Breast epithelium (tissue), 4 donors: ENCODE measurements at regions not wholly inside any gene's neighbourhood (a gene's known extent, or its start where the extent isn't known, plus 50 kb on each side); places are given as distances from the start of the nearest gene placed in this dataset.

ENCODE experiments used
- DNase-seq, 2 donors: peaks; one replicate each; pipeline ENCODE4 v3.0.0-alpha.2; 2019; ENCODE audit warnings: low spot score in 2 of 2
- H3K27ac ChIP-seq, 2 donors: fragments of 200-600 bp; sonication (generic) in 1 of 2; one replicate each; pipeline ENCODE4 v1.5.1; 2016 to 2019; ENCODE audit warnings: mild to moderate bottlenecking in 1 of 2
- H3K27me3 ChIP-seq, 2 donors: fragments of 200-600 bp; sonication (generic) in 1 of 2; one replicate each; pipeline versions ENCODE4 v1.5.1 to v1.6.0; 2017 to 2019; ENCODE audit warnings: control low read depth in 1 of 2, mild to moderate bottlenecking in 1 of 2
- H3K36me3 ChIP-seq: fragments of 200-600 bp; one replicate; pipeline ENCODE4 v1.5.1; 2019
- H3K4me1 ChIP-seq, 2 donors: fragments of 200-600 bp; sonication (generic); one replicate each; pipeline ENCODE4 v1.5.1; 2016 to 2019; ENCODE audit warnings: control low read depth in 1 of 2
- H3K4me3 ChIP-seq, 3 donors: fragments of 200-600 bp; sonication (generic); 1 replicate in 2 of 3; 2 replicates in 1 of 3; pipeline ENCODE4 v1.5.1; 2016 to 2019; ENCODE audit warnings: mild to moderate bottlenecking in 3 of 3, moderate library complexity in 2 of 3
- H3K9me3 ChIP-seq, 2 donors: fragments of 200-600 bp; sonication (generic) in 1 of 2; one replicate each; pipeline ENCODE4 v1.5.1; 2016 to 2019; ENCODE audit warnings: control low read depth in 1 of 2
- CTCF ChIP-seq, 3 donors: fragments of 450-650 bp; IDR thresholded peaks; one replicate each; pipeline ENCODE4 v1.5.1; 2016 to 2017; ENCODE audit warnings: antibody characterized with exemption in 3 of 3, mild to moderate bottlenecking in 3 of 3, moderate library complexity in 3 of 3
- POLR2A ChIP-seq: fragments of 450-650 bp; IDR thresholded peaks from one replicate; pipeline ENCODE4 v1.6.1; 2016; ENCODE audit warnings: antibody characterized with exemption, mild to moderate bottlenecking, moderate library complexity
- POLR2AphosphoS5 ChIP-seq, 3 donors: sonication (generic); formaldehyde crosslinking; IDR thresholded peaks; one replicate each; pipeline ENCODE4 v1.6.1; 2017; ENCODE audit warnings: antibody characterized with exemption in 3 of 3
- intact Hi-C: fragments of 100-400 bp; cut with DNase I; formaldehyde crosslinking; loops from one replicate; pipeline ENCODE4 v1.15.1; 2023; ENCODE audit warnings: low total_unique reads

- Histone ChIP-seq H3K36me3 (no peaks in the 10 kb centered on the region), H3K4me3 (no peak overlapping the region), H3K9me3 (no peaks in the 10 kb centered on the region), H3K27me3 (no peaks in the 10 kb centered on the region), H3K4me1 (no peaks in the 10 kb centered on the region), H3K27ac (peak overlapping the region in 1 of 2 donors; percentile 16)
- intact Hi-C loops = no loop called here
- TF ChIP-seq POLR2A = no peak
- TF ChIP-seq CTCF (IDR thresholded peaks at IDR 0.05) = no peak
- TF ChIP-seq POLR2AphosphoS5 (IDR thresholded peaks at IDR 0.05) = no peak
- no peak for DNase-seq
Measured at GRCh38 chr13:76523740-76524340, 362.4 kb downstream of the KCTD12 start.

GRCh38 chr13:76522083-76522755, 364.0 kb downstream of the KCTD12 start:
- H3K4me3 ChIP-seq = no peak overlapping the region
- no peaks in the 10 kb centered on the region for H3K27me3 ChIP-seq
- intact Hi-C loops = no loop called here
- no peak for TF ChIP-seq POLR2A
- no peak for TF ChIP-seq POLR2AphosphoS5 (IDR thresholded peaks at IDR 0.05)
- no peak for TF ChIP-seq CTCF (IDR thresholded peaks at IDR 0.05)
- no peak for DNase-seq
- no peak overlapping the region for H3K27ac ChIP-seq
- no peaks in the 10 kb centered on the region for H3K4me1 ChIP-seq
- H3K36me3 ChIP-seq = no peaks in the 10 kb centered on the region
- no peaks in the 10 kb centered on the region for H3K9me3 ChIP-seq

- Histone ChIP-seq H3K27me3 (no peaks in the 10 kb centered on the region), H3K36me3 (no peaks in the 10 kb centered on the region), H3K9me3 (no peaks in the 10 kb centered on the region), H3K4me1 (no peaks in the 10 kb centered on the region), H3K4me3 (no peak overlapping the region), H3K27ac (no peak overlapping the region)
- DNase-seq = no peak
- no peak for TF ChIP-seq CTCF (IDR thresholded peaks at IDR 0.05)
- no peak for TF ChIP-seq POLR2A
- TF ChIP-seq POLR2AphosphoS5 (IDR thresholded peaks at IDR 0.05) = no peak
- intact Hi-C loops = no loop called here
Measured at GRCh38 chr13:76519685-76520084, 366.5 kb downstream of the KCTD12 start.

GRCh38 chr13:76516586-76516985, 369.6 kb downstream of the KCTD12 start:
- H3K4me3 ChIP-seq = no peak overlapping the region
- no peak overlapping the region for H3K27ac ChIP-seq
- H3K9me3 ChIP-seq = no peaks in the 10 kb centered on the region
- intact Hi-C loops = no loop called here
- DNase-seq = no peak
- no peaks in the 10 kb centered on the region for H3K27me3 ChIP-seq
- no peaks in the 10 kb centered on the region for H3K4me1 ChIP-seq
- TF ChIP-seq CTCF (IDR thresholded peaks at IDR 0.05) (no peak), POLR2AphosphoS5 (IDR thresholded peaks at IDR 0.05) (no peak), POLR2A (no peak)
- H3K36me3 ChIP-seq = no peaks in the 10 kb centered on the region

- Histone ChIP-seq H3K36me3 (no peaks in the 10 kb centered on the region), H3K4me1 (no peaks in the 10 kb centered on the region), H3K27me3 (no peaks in the 10 kb centered on the region), H3K27ac (no peak overlapping the region), H3K9me3 (no peaks in the 10 kb centered on the region), H3K4me3 (no peak overlapping the region)
- no peak for DNase-seq
- intact Hi-C loops = no loop called here
- no peak for TF ChIP-seq POLR2AphosphoS5 (IDR thresholded peaks at IDR 0.05)
- no peak for TF ChIP-seq CTCF (IDR thresholded peaks at IDR 0.05)
- no peak for TF ChIP-seq POLR2A
Measured at GRCh38 chr13:76516013-76516412, 370.2 kb downstream of the KCTD12 start.
